22Rv1 (cell line): ENCODE measurements at regions not wholly inside any gene's neighbourhood (a gene's known extent, or its start where the extent isn't known, plus 50 kb on each side); places are given as distances from the start of the nearest gene placed in this dataset.

Experiments used
- ZFX ChIP-seq: fragments of 450-650 bp; IDR thresholded peaks from 2 replicates; pipeline ENCODE4 v1.6.1; 2017; ENCODE audit warnings: antibody characterized with exemption, borderline replicate concordance
- TF ChIP-seq, protein P1 (sequence below): fragments of 450-650 bp; IDR thresholded peaks from 2 replicates; pipeline ENCODE4 v1.5.1; 2017; ENCODE audit warnings: mild to moderate bottlenecking

DNA sequence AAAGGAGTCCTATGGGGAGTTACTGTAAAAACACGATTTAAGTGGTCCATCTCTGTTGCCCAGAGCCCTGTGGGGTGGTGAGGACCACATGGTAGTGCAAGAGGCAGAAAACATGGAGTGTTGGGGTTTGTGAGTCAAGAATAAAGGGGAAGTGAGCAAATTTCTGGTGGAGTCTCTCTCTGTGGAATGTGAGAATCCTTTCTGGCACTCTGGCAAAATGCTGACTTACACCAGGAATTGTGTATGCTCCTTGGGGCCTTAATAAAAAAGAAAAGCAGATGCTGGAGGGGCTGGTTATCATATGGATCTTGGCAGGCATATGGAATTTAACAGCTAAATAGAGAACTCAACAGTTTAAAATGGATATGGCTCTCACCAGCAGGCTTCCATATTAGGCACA, 486.0 kb downstream of the TNS3 start:
- TF ChIP-seq, protein P1, sequence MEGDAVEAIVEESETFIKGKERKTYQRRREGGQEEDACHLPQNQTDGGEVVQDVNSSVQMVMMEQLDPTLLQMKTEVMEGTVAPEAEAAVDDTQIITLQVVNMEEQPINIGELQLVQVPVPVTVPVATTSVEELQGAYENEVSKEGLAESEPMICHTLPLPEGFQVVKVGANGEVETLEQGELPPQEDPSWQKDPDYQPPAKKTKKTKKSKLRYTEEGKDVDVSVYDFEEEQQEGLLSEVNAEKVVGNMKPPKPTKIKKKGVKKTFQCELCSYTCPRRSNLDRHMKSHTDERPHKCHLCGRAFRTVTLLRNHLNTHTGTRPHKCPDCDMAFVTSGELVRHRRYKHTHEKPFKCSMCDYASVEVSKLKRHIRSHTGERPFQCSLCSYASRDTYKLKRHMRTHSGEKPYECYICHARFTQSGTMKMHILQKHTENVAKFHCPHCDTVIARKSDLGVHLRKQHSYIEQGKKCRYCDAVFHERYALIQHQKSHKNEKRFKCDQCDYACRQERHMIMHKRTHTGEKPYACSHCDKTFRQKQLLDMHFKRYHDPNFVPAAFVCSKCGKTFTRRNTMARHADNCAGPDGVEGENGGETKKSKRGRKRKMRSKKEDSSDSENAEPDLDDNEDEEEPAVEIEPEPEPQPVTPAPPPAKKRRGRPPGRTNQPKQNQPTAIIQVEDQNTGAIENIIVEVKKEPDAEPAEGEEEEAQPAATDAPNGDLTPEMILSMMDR: no peak
- TF ChIP-seq ZFX: no peak
